GM18499 (cell line): ENCODE measurements at regions not wholly inside any gene's neighbourhood (a gene's known extent, or its start where the extent isn't known, plus 50 kb on each side); places are given as distances from the start of the nearest gene placed in this dataset.
"Not testable (repeated sequence)": the region's sequence is repeated elsewhere in the genome, so short reads cannot be mapped to it uniquely, and the experiment has no call there.

Experiments
- ATAC-seq: cut with Tn5 transposase; IDR thresholded peaks from one replicate; pipeline ENCODE4 v1.9.1; 2021; ENCODE audit warnings: moderate number of reproducible peaks; ENCODE audit not compliant: insufficient read depth, unreplicated experiment

GRCh38 chr12:129959889-129960288, 56.1 kb upstream of the TMEM132D start:
- ATAC-seq: no peak

- ATAC-seq: no peak
These were observed 57.3 kb upstream of the TMEM132D start for GRCh38 chr12:129961091-129961490.

DNA sequence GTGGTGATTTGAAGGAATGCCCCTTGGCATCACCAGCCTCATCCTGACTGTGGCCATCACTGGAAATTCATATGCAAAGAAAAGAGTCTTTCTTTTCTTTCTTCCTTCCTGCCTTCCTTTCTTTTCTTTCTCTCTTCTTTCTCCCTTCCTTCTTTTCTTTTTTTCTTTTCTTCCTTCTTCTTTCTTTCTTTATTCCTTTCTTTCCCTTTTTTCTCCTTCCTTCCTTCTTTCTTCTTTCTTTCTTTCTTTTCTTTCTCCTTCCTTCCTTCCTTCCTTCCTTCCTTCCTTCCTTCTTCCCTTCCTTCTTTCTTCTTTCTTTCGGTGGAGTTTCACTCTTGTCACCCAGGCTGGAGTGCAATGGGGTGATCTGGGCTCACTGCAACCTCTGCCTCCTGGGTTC, 58.0 kb upstream of the TMEM132D start:
- ATAC-seq: no peak

- ATAC-seq: no peak
These were observed 60.5 kb upstream of the TMEM132D start for GRCh38 chr12:129964300-129964699.

DNA sequence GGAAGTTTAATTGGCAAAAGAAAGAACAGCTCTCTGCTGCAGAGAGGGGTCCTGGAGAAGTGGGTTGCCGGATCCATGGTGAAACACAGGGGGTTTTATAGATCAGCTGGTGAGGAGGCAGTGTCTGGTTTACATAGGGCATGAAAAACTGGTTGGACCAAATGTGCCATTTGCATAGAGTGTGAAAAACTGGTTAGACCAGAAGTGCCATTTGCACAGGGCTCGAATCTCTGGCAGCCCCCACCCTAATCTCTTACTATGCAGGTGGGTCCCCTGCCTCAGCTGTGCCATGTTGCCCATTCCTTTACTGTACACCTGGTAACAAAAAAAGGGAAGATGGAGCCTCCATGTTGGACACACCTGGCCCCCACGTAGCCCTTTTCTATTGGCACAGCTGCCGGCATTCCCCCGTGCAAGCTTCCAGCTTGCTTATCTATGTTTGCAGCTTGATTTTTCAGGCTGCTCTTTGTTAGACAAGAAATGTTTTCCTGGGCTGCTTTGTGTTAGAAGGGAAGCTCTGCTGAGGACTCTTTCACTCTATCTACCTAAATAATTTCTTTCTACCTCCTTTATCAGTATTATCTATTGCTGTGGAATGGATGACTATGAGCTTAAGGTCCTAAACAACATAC, 61.1 kb upstream of the TMEM132D start:
- ATAC-seq: no peak

DNA sequence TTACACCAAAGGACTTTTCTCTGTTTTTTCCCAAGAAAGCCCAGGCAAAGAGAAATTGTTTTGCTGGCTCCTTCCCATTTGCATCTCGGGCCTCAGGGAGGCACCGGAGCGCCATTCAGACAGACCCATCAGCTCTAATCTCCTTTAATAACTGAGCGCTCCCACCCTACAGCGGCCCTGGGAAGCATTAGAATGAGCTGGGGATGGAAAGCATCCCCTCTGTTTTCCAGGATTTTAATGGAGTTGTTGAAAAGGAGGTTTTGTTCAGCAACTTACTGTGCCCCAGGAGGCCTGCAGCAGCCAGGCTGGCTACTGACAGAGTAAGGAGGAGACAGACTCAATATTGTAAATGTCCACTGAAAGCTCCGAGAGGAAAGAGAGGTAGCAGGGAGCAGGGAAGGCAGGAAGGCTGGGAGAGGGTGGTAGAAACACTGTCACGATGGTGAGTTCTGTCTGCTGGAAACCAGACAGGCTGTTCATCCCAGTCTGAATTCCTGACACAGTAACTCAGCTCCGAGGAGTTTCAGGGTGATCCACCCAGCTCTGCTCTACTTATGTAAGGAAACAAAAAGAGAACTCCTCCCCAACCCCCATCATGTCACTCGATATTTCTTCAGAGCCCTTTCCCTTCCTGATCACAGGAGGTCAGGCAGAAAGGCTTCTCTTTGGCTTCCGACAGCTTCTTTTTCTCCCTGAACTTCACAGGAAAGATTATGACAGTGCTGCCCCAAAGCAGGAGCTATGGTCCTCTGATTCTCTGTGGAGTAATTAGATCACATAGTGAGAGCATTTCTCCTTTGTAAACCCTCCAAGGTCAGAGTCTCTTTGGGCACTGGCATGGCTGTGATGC, 62.5 kb upstream of the TMEM132D start:
- ATAC-seq: no peak

- no peak for ATAC-seq
These were observed 67.9 kb upstream of the TMEM132D start for GRCh38 chr12:129971721-129972120.

GRCh38 chr12:129973236-129973961, 69.6 kb upstream of the TMEM132D start:
- ATAC-seq: no peak

DNA sequence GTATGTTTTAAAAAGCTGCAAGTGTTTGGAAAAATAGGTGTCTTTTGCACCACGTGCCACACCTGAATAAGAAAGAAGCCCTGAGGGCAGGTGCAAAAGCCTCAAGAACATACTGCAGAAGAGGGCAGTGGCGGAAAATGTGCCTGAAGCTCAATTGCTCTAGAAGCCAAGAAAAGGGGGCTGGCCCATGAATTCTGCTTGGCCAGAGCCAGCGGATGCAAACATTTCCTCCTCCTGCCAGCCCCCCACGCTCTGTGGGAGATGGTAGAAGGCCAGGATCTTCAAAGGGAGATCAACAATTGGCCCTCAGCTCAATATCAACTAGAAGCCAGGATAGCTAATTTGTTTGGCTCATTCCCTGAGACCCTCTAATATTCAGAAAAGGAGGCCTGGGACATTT, 80.3 kb upstream of the TMEM132D start:
- no peak for ATAC-seq

DNA sequence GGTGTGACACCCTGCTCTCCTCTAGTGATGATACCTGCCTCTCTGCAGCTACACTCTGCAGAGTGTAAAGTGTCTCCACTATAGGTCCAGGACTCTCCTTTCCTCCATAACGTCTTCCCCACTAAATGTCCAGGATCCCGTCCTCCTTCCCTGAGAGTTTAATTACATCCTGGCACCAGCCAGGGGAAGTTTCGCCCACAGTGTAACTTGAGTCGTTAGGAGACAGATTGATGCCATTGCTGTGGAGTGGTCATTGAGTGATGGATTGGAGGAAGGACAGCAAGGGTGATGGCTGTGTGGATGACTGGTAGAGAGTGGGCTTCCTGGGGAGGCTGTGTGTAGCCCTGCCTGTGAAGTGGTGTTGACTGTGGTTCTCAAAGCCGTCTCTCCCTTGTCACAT, 84.0 kb upstream of the TMEM132D start:
- ATAC-seq: no peak

GRCh38 chr12:129994634-129995033, 90.8 kb upstream of the TMEM132D start:
- ATAC-seq: no peak

GRCh38 chr12:129997239-129997638, 93.4 kb upstream of the TMEM132D start:
- ATAC-seq: no peak

- not testable (repeated sequence) for ATAC-seq
These were observed 100.6 kb upstream of the TMEM132D start for GRCh38 chr12:130004310-130004877.

DNA sequence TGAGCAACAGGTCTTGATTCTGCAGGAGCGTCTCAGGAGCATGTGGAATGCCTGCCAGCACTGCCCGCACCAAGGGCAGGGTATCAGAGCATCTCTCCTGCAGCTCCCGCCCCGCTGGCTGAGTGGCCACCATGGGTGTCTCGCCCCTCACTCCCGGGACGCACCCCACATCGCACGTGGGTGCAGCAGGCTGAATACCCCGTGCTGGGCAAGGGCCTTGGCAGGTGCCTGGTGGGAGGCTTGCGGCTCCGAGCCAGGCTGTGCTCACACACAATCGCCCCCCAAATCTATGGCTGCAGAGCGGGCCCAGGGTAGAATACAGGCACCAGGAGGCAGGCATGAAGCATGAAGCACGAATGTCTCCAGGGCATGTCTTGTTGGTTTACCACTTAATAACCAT, 103.9 kb upstream of the TMEM132D start:
- ATAC-seq: no peak

DNA sequence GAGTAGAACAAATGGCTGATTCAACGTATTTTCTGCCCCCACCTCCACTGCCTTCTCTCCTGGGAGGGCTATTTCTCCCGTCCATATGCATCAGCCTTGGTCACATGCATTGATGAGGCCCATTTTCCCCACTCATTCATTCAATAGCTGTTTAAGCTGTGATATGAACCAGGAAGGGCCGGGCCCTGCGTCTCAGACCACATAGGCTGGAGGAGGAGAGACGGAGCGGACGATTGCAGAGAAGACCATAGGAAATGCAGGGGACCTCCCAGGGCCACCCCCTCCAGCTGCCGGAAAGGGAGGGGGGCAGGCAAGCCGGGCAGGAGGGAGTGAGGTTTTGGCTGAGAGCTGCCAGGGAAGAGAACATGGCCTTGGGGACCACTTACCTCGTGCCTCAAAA, 104.4 kb upstream of the TMEM132D start:
- no peak for ATAC-seq

GRCh38 chr12:130009961-130010360, 106.1 kb upstream of the TMEM132D start:
- no peak for ATAC-seq

DNA sequence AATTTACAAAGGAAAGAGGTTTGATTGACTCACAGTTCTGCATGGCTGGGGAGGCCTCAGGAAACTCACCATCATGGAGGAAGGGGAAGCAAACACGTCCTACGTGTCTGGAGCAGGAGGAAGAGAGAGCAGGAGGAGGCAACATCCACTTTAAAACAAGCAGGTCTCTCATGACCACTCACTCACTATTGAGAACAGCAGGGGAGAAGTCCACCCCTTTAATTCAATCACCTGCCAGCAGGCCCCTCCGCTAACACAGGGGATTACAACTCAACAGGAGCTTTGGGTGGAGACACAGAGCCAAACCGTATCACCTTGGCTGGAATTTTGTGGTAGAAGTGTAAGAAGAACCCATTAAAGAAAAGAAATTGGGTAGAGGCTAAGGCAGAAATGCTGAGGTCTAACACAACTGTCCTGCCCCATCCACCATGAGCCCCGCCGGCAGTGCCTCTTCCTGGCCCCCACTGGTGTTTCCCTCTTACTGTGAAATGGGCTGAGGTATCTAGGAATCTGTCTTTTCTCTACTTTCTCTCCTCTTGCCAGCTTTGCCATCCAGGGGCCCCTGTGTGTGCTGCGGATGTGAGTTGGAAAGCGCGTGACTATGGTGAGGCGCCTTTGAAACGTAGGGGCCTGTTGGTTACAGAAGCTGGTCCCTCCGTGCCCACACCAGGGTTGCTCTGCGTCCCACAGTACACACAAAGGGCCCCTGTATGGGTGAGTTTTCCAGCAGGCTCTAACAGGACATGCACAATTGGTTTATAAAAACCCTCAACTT, 108.0 kb upstream of the TMEM132D start:
- no peak for ATAC-seq

GRCh38 chr12:130013771-130014484, 110.1 kb upstream of the TMEM132D start:
- no peak for ATAC-seq

GRCh38 chr12:130014485-130014807, 110.6 kb upstream of the TMEM132D start:
- no peak for ATAC-seq

- no peak for ATAC-seq
These were observed 112.4 kb upstream of the TMEM132D start for GRCh38 chr12:130016194-130016593.
